A673 (cell line): ENCODE measurements at regions not wholly inside any gene's neighbourhood (a gene's known extent, or its start where the extent isn't known, plus 50 kb on each side); places are given as distances from the start of the nearest gene placed in this dataset.

Experiments used
- EZH2 ChIP-seq: fragments of 200-600 bp; sonication (generic); IDR thresholded peaks from 2 replicates; pipeline ENCODE4 v1.6.1; 2017; ENCODE audit warnings: borderline replicate concordance, low read depth, mild to moderate bottlenecking, mixed read lengths, antibody characterized with exemption, low read length; ENCODE audit not compliant: poor library complexity, severe bottlenecking
- TF ChIP-seq, protein P1 (sequence below): fragments of 300-800, 200-600 bp; sonication (generic); conservative IDR thresholded peaks from 2 replicates; pipeline ENCODE4 v1.5.1; 2017; ENCODE audit warnings: low read depth, mild to moderate bottlenecking, antibody characterized with exemption, low read length, moderate library complexity, mixed read lengths

DNA sequence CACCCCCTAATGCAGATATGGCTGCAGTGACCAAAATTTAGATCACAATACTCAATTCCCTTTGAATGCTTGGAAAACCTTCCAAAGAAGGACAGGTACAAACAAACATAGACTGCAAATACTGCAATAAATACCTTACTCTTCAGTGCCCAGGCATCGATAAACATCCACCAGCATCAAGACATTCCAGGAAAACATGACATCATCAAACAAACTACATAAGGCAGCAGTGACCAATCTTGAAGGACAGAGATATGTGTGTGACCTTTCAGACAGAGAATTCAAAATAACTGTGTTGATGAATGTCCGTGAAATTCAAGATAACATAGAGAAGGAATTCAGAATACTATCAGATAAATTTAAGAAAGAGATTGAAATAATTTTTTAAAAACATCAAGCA, 488.6 kb downstream of the TLR4 start:
- TF ChIP-seq, protein P1, sequence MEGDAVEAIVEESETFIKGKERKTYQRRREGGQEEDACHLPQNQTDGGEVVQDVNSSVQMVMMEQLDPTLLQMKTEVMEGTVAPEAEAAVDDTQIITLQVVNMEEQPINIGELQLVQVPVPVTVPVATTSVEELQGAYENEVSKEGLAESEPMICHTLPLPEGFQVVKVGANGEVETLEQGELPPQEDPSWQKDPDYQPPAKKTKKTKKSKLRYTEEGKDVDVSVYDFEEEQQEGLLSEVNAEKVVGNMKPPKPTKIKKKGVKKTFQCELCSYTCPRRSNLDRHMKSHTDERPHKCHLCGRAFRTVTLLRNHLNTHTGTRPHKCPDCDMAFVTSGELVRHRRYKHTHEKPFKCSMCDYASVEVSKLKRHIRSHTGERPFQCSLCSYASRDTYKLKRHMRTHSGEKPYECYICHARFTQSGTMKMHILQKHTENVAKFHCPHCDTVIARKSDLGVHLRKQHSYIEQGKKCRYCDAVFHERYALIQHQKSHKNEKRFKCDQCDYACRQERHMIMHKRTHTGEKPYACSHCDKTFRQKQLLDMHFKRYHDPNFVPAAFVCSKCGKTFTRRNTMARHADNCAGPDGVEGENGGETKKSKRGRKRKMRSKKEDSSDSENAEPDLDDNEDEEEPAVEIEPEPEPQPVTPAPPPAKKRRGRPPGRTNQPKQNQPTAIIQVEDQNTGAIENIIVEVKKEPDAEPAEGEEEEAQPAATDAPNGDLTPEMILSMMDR = no peak
- TF ChIP-seq EZH2 = no peak
